ENCODE measurements at regions not wholly inside any gene's neighbourhood (a gene's known extent, or its start where the extent isn't known, plus 50 kb on each side); places are given as distances from the start of the nearest gene placed in this dataset.

GRCh38 chr20:11245431-11245830 is 571.6 kb upstream of the JAG1 start:
- H2AFZ ChIP-seq (ENCODE audit: low read depth): no peak overlapping the region
- H3K4me2 ChIP-seq: no peak overlapping the region
- H3K27me3 ChIP-seq (ENCODE audit: insufficient read depth): no peaks in the 10 kb centered on the region
- ChIA-PET POLR2A (no interaction called here), CTCF (no interaction called here)
- H3K9me2 ChIP-seq: no peaks in the 10 kb centered on the region
- H3K9me3 ChIP-seq: no peaks in the 10 kb centered on the region
- H3K4me3 ChIP-seq (ENCODE audit: low read depth in 2 of 2, low read length in 1 of 2): no peak overlapping the region
- DNase-seq: no peak
- H3K36me3 ChIP-seq (replicated peaks in 1 of 2; ENCODE audit: control insufficient read depth in 1 of 2, insufficient read depth in 2 of 2, low read length in 1 of 2): no peaks in the 10 kb centered on the region
- H3K79me2 ChIP-seq (ENCODE audit: insufficient read depth): no peaks in the 10 kb centered on the region
- no peaks in the 10 kb centered on the region for H3F3A ChIP-seq (replicated peaks; ENCODE audit: insufficient read depth)
- no peaks in the 10 kb centered on the region for H4K20me1 ChIP-seq (ENCODE audit: insufficient read depth)
- no peak overlapping the region for H3K9ac ChIP-seq
- H3K4me1 ChIP-seq (ENCODE audit: control insufficient read depth in 1 of 2, insufficient read depth in 2 of 2, low read depth in 1 of 2, low read length in 1 of 2): no peaks in the 10 kb centered on the region
- no peak overlapping the region for H3K27ac ChIP-seq (ENCODE audit: low read depth in 2 of 2, low read length in 1 of 2)
- TF ChIP-seq RAD21 (IDR thresholded peaks at IDR 0.05; ENCODE audit: low read length): no peak
- TF ChIP-seq TEAD4 (IDR thresholded peaks at IDR 0.05; ENCODE audit: borderline replicate concordance, insufficient read depth): no peak
- no peak for TF ChIP-seq YY1 (IDR thresholded peaks at IDR 0.05; ENCODE audit: low read depth)
- TF ChIP-seq IRF3 (IDR thresholded peaks at IDR 0.05; ENCODE audit: low read depth, low read length): no peak
- TF ChIP-seq FOSL2 (IDR thresholded peaks at IDR 0.05; ENCODE audit: borderline replicate concordance, low read depth): no peak
- no peak for TF ChIP-seq REST (IDR thresholded peaks at IDR 0.05; ENCODE audit: low read depth, low read length)
- no peak for TF ChIP-seq EP300 (IDR thresholded peaks at IDR 0.05; ENCODE audit: borderline replicate concordance in 1 of 2, low read depth in 1 of 2, low read length in 1 of 2)
- no peak for TF ChIP-seq MXI1 (IDR thresholded peaks at IDR 0.05; ENCODE audit: low read depth, low read length)
- no peak for TF ChIP-seq PBX3 (IDR thresholded peaks at IDR 0.05)
- TF ChIP-seq SMC3 (IDR thresholded peaks at IDR 0.05; ENCODE audit: low read depth, low read length): no peak
- no peak for TF ChIP-seq NFIC (IDR thresholded peaks at IDR 0.05; ENCODE audit: borderline replicate concordance)
- no peak for TF ChIP-seq TAF1 (IDR thresholded peaks at IDR 0.05; ENCODE audit: borderline replicate concordance, low read depth, low read length)
- no peak for TF ChIP-seq USF1 (IDR thresholded peaks at IDR 0.05; ENCODE audit: borderline replicate concordance, low read depth)
